Dendritic cell treated with granulocyte-macrophage colony-stimulating factor and Interleukin-4, amounts not matched to agents 40 ng/mL and 50 ng/mL, for 4 days (primary cell): ENCODE measurements at regions not wholly inside any gene's neighbourhood (a gene's known extent, or its start where the extent isn't known, plus 50 kb on each side); places are given as distances from the start of the nearest gene placed in this dataset.

Experiments
- H3K27ac Mint-ChIP-seq: one replicate; pipeline ENCODE4 v1.8.0; 2022; ENCODE audit warnings: mild to moderate bottlenecking, mixed read lengths
- H3K27me3 Mint-ChIP-seq: one replicate; pipeline ENCODE4 v1.8.0; 2022; ENCODE audit warnings: mild to moderate bottlenecking, mixed read lengths
- H3K36me3 Mint-ChIP-seq: one replicate; pipeline ENCODE4 v1.8.0; 2022; ENCODE audit warnings: low read depth, mixed read lengths
- H3K4me1 Mint-ChIP-seq: one replicate; pipeline ENCODE4 v1.8.0; 2022; ENCODE audit warnings: low read depth, mixed read lengths
- H3K4me3 Mint-ChIP-seq: one replicate; pipeline ENCODE4 v1.8.0; 2022; ENCODE audit warnings: mild to moderate bottlenecking, moderate library complexity, mixed read lengths
- H3K9me3 Mint-ChIP-seq: one replicate; pipeline ENCODE4 v1.8.0; 2022; ENCODE audit warnings: mixed read lengths
- intact Hi-C: fragments of 100-400 bp; cut with micrococcal nuclease; formaldehyde crosslinking; loops from one replicate; pipeline ENCODE4 v1.15.0; 2022

- no peak overlapping the region for H3K4me3 Mint-ChIP-seq
- no peaks in the 10 kb centered on the region for H3K4me1 Mint-ChIP-seq
- intact Hi-C loops = no loop called here
- H3K36me3 Mint-ChIP-seq = no peaks in the 10 kb centered on the region
- peaks cover 55% of the 10 kb centered on the region for H3K9me3 Mint-ChIP-seq
- no peak overlapping the region for H3K27ac Mint-ChIP-seq
- no peaks in the 10 kb centered on the region for H3K27me3 Mint-ChIP-seq
Measured at GRCh38 chr3:1677576-1678156, 421.0 kb upstream of the CNTN4 start.

GRCh38 chr3:1692428-1692827, 406.2 kb upstream of the CNTN4 start:
- Mint-ChIP-seq H3K9me3 (peaks cover 17% of the 10 kb centered on the region), H3K27ac (no peak overlapping the region), H3K27me3 (no peaks in the 10 kb centered on the region), H3K4me1 (no peaks in the 10 kb centered on the region), H3K36me3 (no peaks in the 10 kb centered on the region), H3K4me3 (no peak overlapping the region)
- intact Hi-C loops = no loop called here

- Mint-ChIP-seq H3K4me1 (no peaks in the 10 kb centered on the region), H3K27ac (no peak overlapping the region), H3K36me3 (no peaks in the 10 kb centered on the region)
Measured at GRCh38 chr3:1693145-1693544, 405.5 kb upstream of the CNTN4 start.

GRCh38 chr3:1696669-1697275, 401.9 kb upstream of the CNTN4 start:
- intact Hi-C loops = no loop called here
- Mint-ChIP-seq H3K27me3 (no peaks in the 10 kb centered on the region), H3K4me3 (no peak overlapping the region), H3K4me1 (no peaks in the 10 kb centered on the region), H3K36me3 (no peaks in the 10 kb centered on the region), H3K9me3 (peaks cover 37% of the 10 kb centered on the region), H3K27ac (no peak overlapping the region)

More at GRCh38 chr3:1693145-1693544, 405.5 kb upstream of the CNTN4 start:
- Mint-ChIP-seq H3K27me3 (no peaks in the 10 kb centered on the region), H3K9me3 (peaks cover 17% of the 10 kb centered on the region), H3K4me3 (no peak overlapping the region)
- intact Hi-C loops = no loop called here

- Mint-ChIP-seq H3K4me3 (no peak overlapping the region), H3K27me3 (no peaks in the 10 kb centered on the region), H3K4me1 (no peaks in the 10 kb centered on the region), H3K9me3 (peaks cover 26% of the 10 kb centered on the region), H3K27ac (no peak overlapping the region), H3K36me3 (no peaks in the 10 kb centered on the region)
- intact Hi-C loops = no loop called here
Measured at GRCh38 chr3:1699361-1699920, 399.2 kb upstream of the CNTN4 start.

GRCh38 chr3:1700650-1701049, 398.0 kb upstream of the CNTN4 start:
- H3K9me3 Mint-ChIP-seq = peaks cover 34% of the 10 kb centered on the region
- no peak overlapping the region for H3K4me3 Mint-ChIP-seq
- no peaks in the 10 kb centered on the region for H3K27me3 Mint-ChIP-seq
- H3K4me1 Mint-ChIP-seq = no peaks in the 10 kb centered on the region
- no peak overlapping the region for H3K27ac Mint-ChIP-seq
- intact Hi-C loops = no loop called here
- H3K36me3 Mint-ChIP-seq = no peaks in the 10 kb centered on the region

- H3K9me3 Mint-ChIP-seq = peaks cover 47% of the 10 kb centered on the region
- no peak overlapping the region for H3K4me3 Mint-ChIP-seq
- no peaks in the 10 kb centered on the region for H3K4me1 Mint-ChIP-seq
- no peaks in the 10 kb centered on the region for H3K27me3 Mint-ChIP-seq
- intact Hi-C loops = no loop called here
- H3K27ac Mint-ChIP-seq = no peak overlapping the region
- no peaks in the 10 kb centered on the region for H3K36me3 Mint-ChIP-seq
Measured at GRCh38 chr3:1703169-1703568, 395.5 kb upstream of the CNTN4 start.

GRCh38 chr3:1710663-1711062, 388.0 kb upstream of the CNTN4 start:
- Mint-ChIP-seq H3K4me3 (no peak overlapping the region), H3K36me3 (no peaks in the 10 kb centered on the region), H3K9me3 (peaks cover 27% of the 10 kb centered on the region), H3K4me1 (no peaks in the 10 kb centered on the region), H3K27ac (no peak overlapping the region), H3K27me3 (no peaks in the 10 kb centered on the region)
- intact Hi-C loops = no loop called here

GRCh38 chr3:1717524-1717923, 381.1 kb upstream of the CNTN4 start:
- intact Hi-C loops = no loop called here

GRCh38 chr3:1723726-1724125, 374.9 kb upstream of the CNTN4 start:
- Mint-ChIP-seq H3K27me3 (no peaks in the 10 kb centered on the region), H3K4me1 (no peaks in the 10 kb centered on the region), H3K4me3 (no peak overlapping the region), H3K36me3 (no peaks in the 10 kb centered on the region), H3K9me3 (peaks cover 52% of the 10 kb centered on the region), H3K27ac (no peak overlapping the region)
- intact Hi-C loops = no loop called here

More at GRCh38 chr3:1717524-1717923, 381.1 kb upstream of the CNTN4 start:
- no peaks in the 10 kb centered on the region for H3K27me3 Mint-ChIP-seq
- H3K36me3 Mint-ChIP-seq = no peaks in the 10 kb centered on the region
- H3K4me3 Mint-ChIP-seq = no peak overlapping the region
- peaks cover 30% of the 10 kb centered on the region for H3K9me3 Mint-ChIP-seq
- H3K27ac Mint-ChIP-seq = no peak overlapping the region
- no peaks in the 10 kb centered on the region for H3K4me1 Mint-ChIP-seq

GRCh38 chr3:1726741-1727140, 371.9 kb upstream of the CNTN4 start:
- Mint-ChIP-seq H3K4me3 (no peak overlapping the region), H3K27ac (no peak overlapping the region), H3K36me3 (no peaks in the 10 kb centered on the region), H3K4me1 (no peaks in the 10 kb centered on the region), H3K9me3 (peaks cover 51% of the 10 kb centered on the region), H3K27me3 (no peaks in the 10 kb centered on the region)
- intact Hi-C loops = no loop called here

- Mint-ChIP-seq H3K4me1 (no peaks in the 10 kb centered on the region), H3K9me3 (peaks cover 51% of the 10 kb centered on the region), H3K36me3 (no peaks in the 10 kb centered on the region), H3K4me3 (no peak overlapping the region), H3K27ac (no peak overlapping the region), H3K27me3 (no peaks in the 10 kb centered on the region)
- intact Hi-C loops = no loop called here
Measured at GRCh38 chr3:1727242-1727641, 371.4 kb upstream of the CNTN4 start.

- Mint-ChIP-seq H3K27ac (no peak overlapping the region), H3K9me3 (peaks cover 55% of the 10 kb centered on the region), H3K36me3 (no peaks in the 10 kb centered on the region), H3K4me3 (no peak overlapping the region), H3K27me3 (no peaks in the 10 kb centered on the region), H3K4me1 (no peaks in the 10 kb centered on the region)
- intact Hi-C loops = no loop called here
Measured at GRCh38 chr3:1728510-1728909, 370.2 kb upstream of the CNTN4 start.

- Mint-ChIP-seq H3K27ac (no peak overlapping the region), H3K4me3 (no peak overlapping the region)
- intact Hi-C loops = no loop called here
Measured at GRCh38 chr3:1734494-1735122, 364.1 kb upstream of the CNTN4 start.

More at GRCh38 chr3:1734494-1735122, 364.1 kb upstream of the CNTN4 start:
- Mint-ChIP-seq H3K4me1 (no peaks in the 10 kb centered on the region), H3K27me3 (no peaks in the 10 kb centered on the region), H3K36me3 (no peaks in the 10 kb centered on the region), H3K9me3 (peaks cover 51% of the 10 kb centered on the region)
